Liver (tissue), 8 donors: ENCODE measurements at regions not wholly inside any gene's neighbourhood (a gene's known extent, or its start where the extent isn't known, plus 50 kb on each side); places are given as distances from the start of the nearest gene placed in this dataset.

ENCODE experiments used
- DNase-seq: peaks from one replicate; pipeline ENCODE4 v3.0.0-alpha.2; 2017; ENCODE audit warnings: low spot score
- H3K27ac ChIP-seq, 2 donors: one replicate each; pipeline ENCODE4 v1.7.0; 2013; ENCODE audit warnings: inconsistent platforms in 2 of 2, low read length in 2 of 2, control low read depth in 1 of 2, low read depth in 1 of 2, mild to moderate bottlenecking in 1 of 2
- H3K27me3 ChIP-seq, 4 donors: one replicate each; pipeline versions ENCODE4 v1.6.1 to v1.7.0; 2013; ENCODE audit warnings: low read length in 3 of 4, inconsistent platforms in 1 of 4, mild to moderate bottlenecking in 1 of 4, moderate library complexity in 1 of 4; ENCODE audit not compliant: control insufficient read depth in 4 of 4, insufficient read depth in 4 of 4
- H3K36me3 ChIP-seq, 4 donors: one replicate each; pipeline versions ENCODE4 v1.6.1 to v1.7.0; 2013; ENCODE audit warnings: low read length in 3 of 4, mild to moderate bottlenecking in 3 of 4, low read depth in 1 of 4, moderate library complexity in 1 of 4; ENCODE audit not compliant: control insufficient read depth in 4 of 4, insufficient read depth in 3 of 4
- H3K4me1 ChIP-seq, 4 donors: one replicate each; pipeline versions ENCODE4 v1.6.1 to v1.7.0; 2013; ENCODE audit warnings: low read length in 3 of 4, mild to moderate bottlenecking in 3 of 4, moderate library complexity in 1 of 4; ENCODE audit not compliant: control insufficient read depth in 4 of 4, insufficient read depth in 4 of 4
- H3K4me3 ChIP-seq, 3 donors: one replicate each; pipeline versions ENCODE4 v1.6.1 to v1.7.0; 2013; ENCODE audit warnings: low read length in 3 of 3, control low read depth in 1 of 3, low read depth in 1 of 3, mild to moderate bottlenecking in 1 of 3
- H3K9ac ChIP-seq, 2 donors: one replicate each; pipeline ENCODE4 v1.7.0; 2013; ENCODE audit warnings: low read length in 2 of 2, mild to moderate bottlenecking in 2 of 2, moderate library complexity in 2 of 2, control low read depth in 1 of 2, low read depth in 1 of 2
- H3K9me3 ChIP-seq, 4 donors: one replicate each; pipeline versions ENCODE4 v1.6.1 to v1.7.0; 2013; ENCODE audit warnings: low read length in 3 of 4; ENCODE audit not compliant: control insufficient read depth in 4 of 4
- EGR1 ChIP-seq, 2 donors: IDR thresholded peaks; 2 replicates each; pipeline ENCODE4 v1.6.1; 2016 to 2018; ENCODE audit warnings: antibody characterized with exemption in 2 of 2, low read depth in 2 of 2
- FOXA1 ChIP-seq: IDR thresholded peaks from 2 replicates; pipeline ENCODE4 v1.6.1; 2016; ENCODE audit warnings: antibody characterized with exemption
- FOXA2 ChIP-seq: IDR thresholded peaks from 2 replicates; pipeline ENCODE4 v1.6.1; 2016; ENCODE audit warnings: antibody characterized with exemption
- GABPA ChIP-seq, 2 donors: IDR thresholded peaks in 1 of 2; conservative IDR thresholded peaks in 1 of 2; 2 replicates each; pipeline ENCODE4 v1.6.1; 2016; ENCODE audit warnings: antibody characterized with exemption in 2 of 2, mild to moderate bottlenecking in 1 of 2, moderate library complexity in 1 of 2
- HNF4A ChIP-seq, 2 donors: conservative IDR thresholded peaks; 2 replicates each; pipeline ENCODE4 v1.6.1; 2016; ENCODE audit warnings: antibody characterized with exemption in 2 of 2, mild to moderate bottlenecking in 2 of 2
- HNF4G ChIP-seq: IDR thresholded peaks from 2 replicates; pipeline ENCODE4 v1.6.1; 2016; ENCODE audit warnings: antibody characterized with exemption
- JUND ChIP-seq, 2 donors: IDR thresholded peaks; 2 replicates each; pipeline ENCODE4 v1.6.1; 2016; ENCODE audit warnings: antibody characterized with exemption in 2 of 2
- NR2F2 ChIP-seq: IDR thresholded peaks from 2 replicates; pipeline ENCODE4 v1.6.1; 2016; ENCODE audit warnings: antibody characterized with exemption
- RAD21 ChIP-seq, 2 donors: IDR thresholded peaks; 2 replicates each; pipeline ENCODE4 v1.6.1; 2016; ENCODE audit warnings: antibody characterized with exemption in 2 of 2, mild to moderate bottlenecking in 2 of 2
- RXRA ChIP-seq, 2 donors: IDR thresholded peaks; 2 replicates each; pipeline ENCODE4 v1.6.1; 2017 to 2018; ENCODE audit warnings: antibody characterized with exemption in 2 of 2, mild to moderate bottlenecking in 1 of 2
- SP1 ChIP-seq: IDR thresholded peaks from 2 replicates; pipeline ENCODE4 v1.6.1; 2018; ENCODE audit warnings: antibody characterized with exemption, mild to moderate bottlenecking
- TAF1 ChIP-seq: conservative IDR thresholded peaks from 2 replicates; pipeline ENCODE4 v1.6.1; 2016; ENCODE audit warnings: antibody characterized with exemption, mild to moderate bottlenecking
- YY1 ChIP-seq: IDR thresholded peaks from 2 replicates; pipeline ENCODE4 v1.6.1; 2016; ENCODE audit warnings: antibody characterized with exemption, mild to moderate bottlenecking
- WGBS: extraction: QIAGEN DNeasy Blood & Tissue Kit; methylation state at CpG from one replicate; pipeline ENCODE4 v1.1.7; 2013; 5-methylcytosine and 5-hydroxymethylcytosine counted together
- TF ChIP-seq, protein P1 (sequence below): IDR thresholded peaks from 2 replicates; pipeline ENCODE4 v1.6.1; 2016; ENCODE audit warnings: antibody characterized with exemption
- TF ChIP-seq, protein P2 (sequence below): IDR thresholded peaks from 2 replicates; pipeline ENCODE4 v1.6.1; 2016; ENCODE audit warnings: antibody characterized with exemption
- TF ChIP-seq, protein P3 (sequence below): fragments of 150-350 bp; IDR thresholded peaks from 2 replicates; pipeline ENCODE4 v1.5.1; 2017; ENCODE audit warnings: improper control_type of control experiment, low read depth, low read length; ENCODE audit not compliant: missing input control
- TF ChIP-seq, protein P4 (sequence below): IDR thresholded peaks from 2 replicates; pipeline ENCODE4 v1.6.1; 2016; ENCODE audit warnings: antibody characterized with exemption
- TF ChIP-seq, protein P5 (sequence below): IDR thresholded peaks from 2 replicates; pipeline ENCODE4 v1.6.1; 2016; ENCODE audit warnings: antibody characterized with exemption, mild to moderate bottlenecking
- donor health status: healthy.
- donor health status: healthy.
- donor health status: healthy.
- donor health status: healthy.
- donor health status: healthy.

DNA sequence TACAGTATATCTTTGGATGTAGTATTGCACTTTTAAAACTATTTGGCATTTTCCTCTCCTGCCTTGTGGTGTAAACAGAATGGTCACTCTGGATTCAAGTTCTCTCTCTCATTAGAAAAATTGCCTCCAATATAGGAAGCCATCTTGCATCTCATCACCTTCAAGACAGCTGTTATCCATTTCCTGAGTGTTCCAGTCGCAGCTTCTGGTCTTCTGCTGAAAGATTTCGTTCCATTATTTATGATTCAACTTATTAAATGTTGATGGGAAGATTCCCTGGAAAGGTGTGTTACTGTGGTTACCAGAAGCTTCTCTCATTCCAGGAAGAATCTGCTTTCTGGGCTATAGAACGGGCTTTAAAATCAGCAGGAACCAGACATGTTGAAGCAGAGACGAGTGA, 568.3 kb upstream of the SLIT2 start:
- Histone ChIP-seq H3K27me3 (no peaks in the 10 kb centered on the region), H3K9me3 (no peaks in the 10 kb centered on the region), H3K27ac (no peak overlapping the region), H3K36me3 (no peaks in the 10 kb centered on the region), H3K9ac (no peak overlapping the region), H3K4me1 (no peaks in the 10 kb centered on the region), H3K4me3 (no peak overlapping the region)
- WGBS, result 45% methylated on average over 4 of the region's 4 CpGs
- DNase-seq, result no peak
- TF ChIP-seq HNF4G (no peak), TAF1 (no peak)

DNA sequence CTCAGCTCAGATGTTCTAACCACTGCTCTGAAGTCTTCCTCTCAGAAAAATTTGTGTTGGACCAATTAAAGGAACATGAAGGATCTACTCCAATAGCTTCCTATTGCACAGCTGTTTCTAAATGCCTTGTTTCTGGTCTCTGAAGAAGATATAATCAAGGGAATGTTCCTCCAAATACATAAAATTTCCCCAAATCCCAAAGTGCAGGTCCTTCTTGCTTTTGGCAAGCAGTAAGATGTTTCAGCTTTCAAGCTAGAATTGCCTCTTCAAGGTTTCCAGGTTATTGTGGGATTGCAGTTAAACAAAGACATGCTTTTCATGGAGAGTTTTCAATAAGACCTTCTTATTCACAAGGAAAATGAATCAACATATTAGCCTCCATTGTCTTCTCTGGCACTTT, 574.5 kb upstream of the SLIT2 start:
- H3K4me3 ChIP-seq, result no peak overlapping the region
- H3K9me3 ChIP-seq, result no peaks in the 10 kb centered on the region
- no peak overlapping the region for H3K9ac ChIP-seq
- H3K4me1 ChIP-seq, result no peaks in the 10 kb centered on the region
- TF ChIP-seq TAF1 (no peak), FOXA1 (no peak), NR2F2 (no peak), JUND (IDR thresholded peaks at IDR 0.05) (no peak), GABPA (IDR thresholded peaks at IDR 0.05 in 1 of 2, conservative IDR thresholded peaks at IDR 0.05 in 1 of 2) (no peak), HNF4A (conservative IDR thresholded peaks at IDR 0.05) (no peak), RAD21 (IDR thresholded peaks at IDR 0.05) (no peak), YY1 (no peak), EGR1 (IDR thresholded peaks at IDR 0.05; ENCODE audit: low read depth in 2 of 2) (no peak), FOXA2 (no peak), RXRA (IDR thresholded peaks at IDR 0.05) (no peak), SP1 (no peak), HNF4G (no peak)
- TF ChIP-seq, protein P1, sequence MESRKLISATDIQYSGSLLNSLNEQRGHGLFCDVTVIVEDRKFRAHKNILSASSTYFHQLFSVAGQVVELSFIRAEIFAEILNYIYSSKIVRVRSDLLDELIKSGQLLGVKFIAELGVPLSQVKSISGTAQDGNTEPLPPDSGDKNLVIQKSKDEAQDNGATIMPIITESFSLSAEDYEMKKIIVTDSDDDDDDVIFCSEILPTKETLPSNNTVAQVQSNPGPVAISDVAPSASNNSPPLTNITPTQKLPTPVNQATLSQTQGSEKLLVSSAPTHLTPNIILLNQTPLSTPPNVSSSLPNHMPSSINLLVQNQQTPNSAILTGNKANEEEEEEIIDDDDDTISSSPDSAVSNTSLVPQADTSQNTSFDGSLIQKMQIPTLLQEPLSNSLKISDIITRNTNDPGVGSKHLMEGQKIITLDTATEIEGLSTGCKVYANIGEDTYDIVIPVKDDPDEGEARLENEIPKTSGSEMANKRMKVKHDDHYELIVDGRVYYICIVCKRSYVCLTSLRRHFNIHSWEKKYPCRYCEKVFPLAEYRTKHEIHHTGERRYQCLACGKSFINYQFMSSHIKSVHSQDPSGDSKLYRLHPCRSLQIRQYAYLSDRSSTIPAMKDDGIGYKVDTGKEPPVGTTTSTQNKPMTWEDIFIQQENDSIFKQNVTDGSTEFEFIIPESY, result no peak
- TF ChIP-seq, protein P2, sequence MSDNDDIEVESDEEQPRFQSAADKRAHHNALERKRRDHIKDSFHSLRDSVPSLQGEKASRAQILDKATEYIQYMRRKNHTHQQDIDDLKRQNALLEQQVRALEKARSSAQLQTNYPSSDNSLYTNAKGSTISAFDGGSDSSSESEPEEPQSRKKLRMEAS, result no peak
- TF ChIP-seq, protein P3, sequence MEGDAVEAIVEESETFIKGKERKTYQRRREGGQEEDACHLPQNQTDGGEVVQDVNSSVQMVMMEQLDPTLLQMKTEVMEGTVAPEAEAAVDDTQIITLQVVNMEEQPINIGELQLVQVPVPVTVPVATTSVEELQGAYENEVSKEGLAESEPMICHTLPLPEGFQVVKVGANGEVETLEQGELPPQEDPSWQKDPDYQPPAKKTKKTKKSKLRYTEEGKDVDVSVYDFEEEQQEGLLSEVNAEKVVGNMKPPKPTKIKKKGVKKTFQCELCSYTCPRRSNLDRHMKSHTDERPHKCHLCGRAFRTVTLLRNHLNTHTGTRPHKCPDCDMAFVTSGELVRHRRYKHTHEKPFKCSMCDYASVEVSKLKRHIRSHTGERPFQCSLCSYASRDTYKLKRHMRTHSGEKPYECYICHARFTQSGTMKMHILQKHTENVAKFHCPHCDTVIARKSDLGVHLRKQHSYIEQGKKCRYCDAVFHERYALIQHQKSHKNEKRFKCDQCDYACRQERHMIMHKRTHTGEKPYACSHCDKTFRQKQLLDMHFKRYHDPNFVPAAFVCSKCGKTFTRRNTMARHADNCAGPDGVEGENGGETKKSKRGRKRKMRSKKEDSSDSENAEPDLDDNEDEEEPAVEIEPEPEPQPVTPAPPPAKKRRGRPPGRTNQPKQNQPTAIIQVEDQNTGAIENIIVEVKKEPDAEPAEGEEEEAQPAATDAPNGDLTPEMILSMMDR, result no peak
- TF ChIP-seq, protein P4, sequence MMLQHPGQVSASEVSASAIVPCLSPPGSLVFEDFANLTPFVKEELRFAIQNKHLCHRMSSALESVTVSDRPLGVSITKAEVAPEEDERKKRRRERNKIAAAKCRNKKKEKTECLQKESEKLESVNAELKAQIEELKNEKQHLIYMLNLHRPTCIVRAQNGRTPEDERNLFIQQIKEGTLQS, result no peak
- TF ChIP-seq, protein P5, sequence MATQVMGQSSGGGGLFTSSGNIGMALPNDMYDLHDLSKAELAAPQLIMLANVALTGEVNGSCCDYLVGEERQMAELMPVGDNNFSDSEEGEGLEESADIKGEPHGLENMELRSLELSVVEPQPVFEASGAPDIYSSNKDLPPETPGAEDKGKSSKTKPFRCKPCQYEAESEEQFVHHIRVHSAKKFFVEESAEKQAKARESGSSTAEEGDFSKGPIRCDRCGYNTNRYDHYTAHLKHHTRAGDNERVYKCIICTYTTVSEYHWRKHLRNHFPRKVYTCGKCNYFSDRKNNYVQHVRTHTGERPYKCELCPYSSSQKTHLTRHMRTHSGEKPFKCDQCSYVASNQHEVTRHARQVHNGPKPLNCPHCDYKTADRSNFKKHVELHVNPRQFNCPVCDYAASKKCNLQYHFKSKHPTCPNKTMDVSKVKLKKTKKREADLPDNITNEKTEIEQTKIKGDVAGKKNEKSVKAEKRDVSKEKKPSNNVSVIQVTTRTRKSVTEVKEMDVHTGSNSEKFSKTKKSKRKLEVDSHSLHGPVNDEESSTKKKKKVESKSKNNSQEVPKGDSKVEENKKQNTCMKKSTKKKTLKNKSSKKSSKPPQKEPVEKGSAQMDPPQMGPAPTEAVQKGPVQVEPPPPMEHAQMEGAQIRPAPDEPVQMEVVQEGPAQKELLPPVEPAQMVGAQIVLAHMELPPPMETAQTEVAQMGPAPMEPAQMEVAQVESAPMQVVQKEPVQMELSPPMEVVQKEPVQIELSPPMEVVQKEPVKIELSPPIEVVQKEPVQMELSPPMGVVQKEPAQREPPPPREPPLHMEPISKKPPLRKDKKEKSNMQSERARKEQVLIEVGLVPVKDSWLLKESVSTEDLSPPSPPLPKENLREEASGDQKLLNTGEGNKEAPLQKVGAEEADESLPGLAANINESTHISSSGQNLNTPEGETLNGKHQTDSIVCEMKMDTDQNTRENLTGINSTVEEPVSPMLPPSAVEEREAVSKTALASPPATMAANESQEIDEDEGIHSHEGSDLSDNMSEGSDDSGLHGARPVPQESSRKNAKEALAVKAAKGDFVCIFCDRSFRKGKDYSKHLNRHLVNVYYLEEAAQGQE, result no peak
- H3K27me3 ChIP-seq, result no peaks in the 10 kb centered on the region
- no peak overlapping the region for H3K27ac ChIP-seq
- H3K36me3 ChIP-seq, result no peaks in the 10 kb centered on the region
- DNase-seq, result no peak
